ENCODE measurements at regions not wholly inside any gene's neighbourhood (a gene's known extent, or its start where the extent isn't known, plus 50 kb on each side); places are given as distances from the start of the nearest gene placed in this dataset.

DNA sequence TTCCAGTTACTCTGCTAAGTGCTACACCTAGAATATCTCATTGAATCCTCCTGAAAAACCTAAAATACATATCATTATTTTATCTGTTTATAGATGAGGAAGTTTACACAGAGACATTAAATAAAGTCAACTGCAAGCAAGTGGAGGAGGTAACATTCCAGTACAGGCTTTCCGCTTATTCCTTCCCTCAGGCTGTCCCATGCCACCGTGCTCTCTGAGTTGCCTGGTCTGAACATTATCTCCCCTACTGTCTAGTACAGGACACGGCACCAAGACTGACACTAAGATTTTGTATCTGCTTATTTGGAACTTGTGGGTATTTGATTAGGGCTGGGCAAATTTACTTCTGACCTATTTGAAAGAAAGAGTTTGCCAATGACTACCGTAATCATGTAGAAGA, 172.4 kb upstream of the STK32A start (continued):
- no peak for TF ChIP-seq CHD2 (IDR thresholded peaks at IDR 0.05; ENCODE audit: low read length, partially characterized antibody)
- TF ChIP-seq SMC3 (IDR thresholded peaks at IDR 0.05; ENCODE audit: low read depth, low read length) = no peak
- no peak for TF ChIP-seq RAD21 (IDR thresholded peaks at IDR 0.05; ENCODE audit: low read length)
- TF ChIP-seq GATA2 (CRISPR knock-in tag; IDR thresholded peaks at IDR 0.05) = no peak
- no peak for TF ChIP-seq EZH2phosphoT487 (IDR thresholded peaks at IDR 0.05; ENCODE audit: borderline replicate concordance, low read depth)

GRCh38 chr5:147063943-147064342, 170.9 kb upstream of the STK32A start:
- H3K4me3 ChIP-seq (ENCODE audit: low read depth in 2 of 2, low read length in 1 of 2) = no peak overlapping the region
- no peak overlapping the region for H3K27ac ChIP-seq (ENCODE audit: low read depth in 2 of 2, low read length in 1 of 2)
- ChIA-PET CTCF (interaction anchor here (0.6 to 2.5 kb wide), 2 partner anchors 125 to 826 kb away, joined by 3 to 5 read pairs; no protein-coding TSS in a partner anchor), POLR2A (no interaction called here)
- H3K4me1 ChIP-seq (ENCODE audit: control insufficient read depth in 1 of 2, insufficient read depth in 2 of 2, low read depth in 1 of 2, low read length in 1 of 2) = peaks cover 0 to 5% of the 10 kb centered on the region in 2 experiments; a peak in 1 of 4 replicates
- WGBS (ENCODE audit: low lambda C conversion rate) = 57% methylated on average over 2 of the region's 2 CpGs
- H3K36me3 ChIP-seq (replicated peaks in 1 of 2; ENCODE audit: control insufficient read depth in 1 of 2, insufficient read depth in 2 of 2, low read length in 1 of 2) = no peaks in the 10 kb centered on the region
- H3K27me3 ChIP-seq (ENCODE audit: insufficient read depth) = no peaks in the 10 kb centered on the region; the same call in 1 of the 2 replicates
- no peaks in the 10 kb centered on the region for H3F3A ChIP-seq (replicated peaks; ENCODE audit: insufficient read depth)
- no peaks in the 10 kb centered on the region for H3K9me3 ChIP-seq
- no peaks in the 10 kb centered on the region for H3K79me2 ChIP-seq (ENCODE audit: insufficient read depth)
- no peak overlapping the region for H3K4me2 ChIP-seq
- H3K9ac ChIP-seq = no peak overlapping the region
- TF ChIP-seq RAD21 (IDR thresholded peaks at IDR 0.05; ENCODE audit: low read length) (no peak), NFIC (IDR thresholded peaks at IDR 0.05; ENCODE audit: borderline replicate concordance) (no peak), FOXM1 (IDR thresholded peaks at IDR 0.05; ENCODE audit: low read depth) (no peak), FOXJ3 (CRISPR knock-in tag; IDR thresholded peaks at IDR 0.05) (no peak), MEF2A (IDR thresholded peaks at IDR 0.05; ENCODE audit: borderline replicate concordance, low read depth) (no peak)
- H3K9me2 ChIP-seq = no peaks in the 10 kb centered on the region
- no peak overlapping the region for H2AFZ ChIP-seq (ENCODE audit: low read depth)
- DNase-seq = peak; percentile 6
- no peaks in the 10 kb centered on the region for H4K20me1 ChIP-seq (ENCODE audit: insufficient read depth)

DNA sequence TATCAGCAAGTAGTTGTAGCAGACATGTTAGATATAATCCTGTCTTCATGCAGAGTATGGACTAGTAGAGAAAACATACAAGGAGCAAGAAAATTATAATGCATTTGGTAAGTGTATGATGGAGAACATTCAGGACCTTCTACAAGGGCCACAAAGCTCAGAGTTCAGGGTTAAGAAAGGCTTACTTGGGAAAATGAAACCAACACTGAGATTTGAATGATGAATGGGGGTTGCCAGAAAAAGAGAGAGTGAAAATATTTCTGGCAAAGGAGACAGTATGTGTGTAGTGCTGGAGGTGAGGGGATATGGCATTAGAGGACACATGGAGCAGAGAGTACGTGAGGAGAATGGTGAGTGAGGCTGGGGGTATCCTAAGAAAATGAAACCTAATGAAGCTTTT, 169.8 kb upstream of the STK32A start:
- Histone ChIP-seq H3K9me2 (no peaks in the 10 kb centered on the region), H3K4me1 (ENCODE audit: control insufficient read depth in 1 of 2, insufficient read depth in 2 of 2, low read depth in 1 of 2, low read length in 1 of 2) (peaks cover 0 to 5% of the 10 kb centered on the region in 2 experiments; a peak in 1 of 4 replicates), H3K9me3 (no peaks in the 10 kb centered on the region), H3K36me3 (replicated peaks in 1 of 2; ENCODE audit: control insufficient read depth in 1 of 2, insufficient read depth in 2 of 2, low read length in 1 of 2) (no peaks in the 10 kb centered on the region), H3K79me2 (ENCODE audit: insufficient read depth) (no peaks in the 10 kb centered on the region), H3F3A (replicated peaks; ENCODE audit: insufficient read depth) (no peaks in the 10 kb centered on the region), H4K20me1 (ENCODE audit: insufficient read depth) (no peaks in the 10 kb centered on the region), H2AFZ (ENCODE audit: low read depth) (no peak overlapping the region), H3K27ac (ENCODE audit: low read depth in 2 of 2, low read length in 1 of 2) (no peak overlapping the region), H3K4me2 (peak overlapping the region; percentile 57; the same call in 1 of the 2 replicates), H3K9ac (no peak overlapping the region), H3K27me3 (ENCODE audit: insufficient read depth) (no peaks in the 10 kb centered on the region; the same call in 1 of the 2 replicates), H3K4me3 (ENCODE audit: low read depth in 2 of 2, low read length in 1 of 2) (no peak overlapping the region)
- ChIA-PET CTCF (interaction anchor here (2.5 kb wide), 1 partner anchor 124 kb away, joined by 5 read pairs; no protein-coding TSS in a partner anchor), POLR2A (no interaction called here)
- 35% methylated on average over 1 of the region's 1 CpG for WGBS (ENCODE audit: low lambda C conversion rate)
- no peak for DNase-seq
- TF ChIP-seq FOSL2 (IDR thresholded peaks at IDR 0.05; ENCODE audit: borderline replicate concordance, low read depth) = no peak
- no peak for TF ChIP-seq SIN3A (IDR thresholded peaks at IDR 0.05; ENCODE audit: borderline replicate concordance, low read depth, low read length)
- TF ChIP-seq, protein P1, sequence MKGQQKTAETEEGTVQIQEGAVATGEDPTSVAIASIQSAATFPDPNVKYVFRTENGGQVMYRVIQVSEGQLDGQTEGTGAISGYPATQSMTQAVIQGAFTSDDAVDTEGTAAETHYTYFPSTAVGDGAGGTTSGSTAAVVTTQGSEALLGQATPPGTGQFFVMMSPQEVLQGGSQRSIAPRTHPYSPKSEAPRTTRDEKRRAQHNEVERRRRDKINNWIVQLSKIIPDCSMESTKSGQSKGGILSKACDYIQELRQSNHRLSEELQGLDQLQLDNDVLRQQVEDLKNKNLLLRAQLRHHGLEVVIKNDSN (IDR thresholded peaks at IDR 0.05; ENCODE audit: borderline replicate concordance, low read depth) = no peak
- TF ChIP-seq EP300 (IDR thresholded peaks at IDR 0.05; ENCODE audit: borderline replicate concordance in 1 of 2, low read depth in 1 of 2, low read length in 1 of 2) = no peak
- TF ChIP-seq SMC3 (IDR thresholded peaks at IDR 0.05; ENCODE audit: low read depth, low read length) = no peak
- no peak for TF ChIP-seq NFIC (IDR thresholded peaks at IDR 0.05; ENCODE audit: borderline replicate concordance)
- no peak for TF ChIP-seq RXRA (IDR thresholded peaks at IDR 0.05; ENCODE audit: borderline replicate concordance, low read depth)
